ENCODE measurements at regions not wholly inside any gene's neighbourhood (a gene's known extent, or its start where the extent isn't known, plus 50 kb on each side); places are given as distances from the start of the nearest gene placed in this dataset.

- Histone ChIP-seq H3K36me3 (replicated peaks; ENCODE audit: insufficient read depth, low read length) (no peaks in the 10 kb centered on the region), H4K20me1 (ENCODE audit: insufficient read depth, low read length) (no peaks in the 10 kb centered on the region), H3K9me2 (replicated peaks; ENCODE audit: insufficient read depth, low read length) (no peaks in the 10 kb centered on the region), H3K27me3 (replicated peaks; ENCODE audit: insufficient read depth, low read length) (no peaks in the 10 kb centered on the region), H3K9ac (ENCODE audit: low read length) (no peak overlapping the region), H2AFZ (ENCODE audit: low read length) (no peak overlapping the region), H3K4me3 (ENCODE audit: low read length) (no peak overlapping the region), H3K27ac (ENCODE audit: low read length) (no peak overlapping the region), H3K4me1 (ENCODE audit: low read length) (0 out of 2 replicates have a peak, but pooled peaks cover 4% of the 10 kb centered on the region), H3F3A (ENCODE audit: insufficient read depth, low read length) (no peaks in the 10 kb centered on the region), H3K9me3 (replicated peaks; ENCODE audit: insufficient read depth, low read length) (no peaks in the 10 kb centered on the region), H3K79me2 (ENCODE audit: low read length) (no peaks in the 10 kb centered on the region), H3K4me2 (ENCODE audit: low read depth, low read length) (no peak overlapping the region)
- no peak for DNase-seq
- no peak for TF ChIP-seq EZH2phosphoT487 (IDR thresholded peaks at IDR 0.05; ENCODE audit: low read length)
- TF ChIP-seq EZH2 (optimal IDR thresholded peaks at IDR 0.05; ENCODE audit: low read depth, low read length): no peak
- TF ChIP-seq CTCF (IDR thresholded peaks at IDR 0.05; ENCODE audit: low read length): no peak
Measured at GRCh38 chr2:181745796-181746540, 65.7 kb upstream of the NEUROD1 start.

- 0 out of 2 replicates have a peak, but pooled peaks cover 4% of the 10 kb centered on the region for H3K4me1 ChIP-seq (ENCODE audit: low read length)
- H3K4me2 ChIP-seq (ENCODE audit: low read depth, low read length): no peak overlapping the region
- H3K36me3 ChIP-seq (replicated peaks; ENCODE audit: insufficient read depth, low read length): no peaks in the 10 kb centered on the region
- no peak overlapping the region for H3K9ac ChIP-seq (ENCODE audit: low read length)
- H2AFZ ChIP-seq (ENCODE audit: low read length): no peak overlapping the region
- H3F3A ChIP-seq (ENCODE audit: insufficient read depth, low read length): no peaks in the 10 kb centered on the region
- H3K79me2 ChIP-seq (ENCODE audit: low read length): no peaks in the 10 kb centered on the region
- H3K4me3 ChIP-seq (ENCODE audit: low read length): no peak overlapping the region
- no peak overlapping the region for H3K27ac ChIP-seq (ENCODE audit: low read length)
- H3K9me2 ChIP-seq (replicated peaks; ENCODE audit: insufficient read depth, low read length): no peaks in the 10 kb centered on the region
- DNase-seq: no peak
- TF ChIP-seq CTCF (IDR thresholded peaks at IDR 0.05; ENCODE audit: low read length): no peak
- no peak for TF ChIP-seq EZH2 (optimal IDR thresholded peaks at IDR 0.05; ENCODE audit: low read depth, low read length)
- no peak for TF ChIP-seq EZH2phosphoT487 (IDR thresholded peaks at IDR 0.05; ENCODE audit: low read length)
- H3K9me3 ChIP-seq (replicated peaks; ENCODE audit: insufficient read depth, low read length): no peaks in the 10 kb centered on the region
- no peaks in the 10 kb centered on the region for H4K20me1 ChIP-seq (ENCODE audit: insufficient read depth, low read length)
- no peaks in the 10 kb centered on the region for H3K27me3 ChIP-seq (replicated peaks; ENCODE audit: insufficient read depth, low read length)
Measured at GRCh38 chr2:181746844-181747243, 66.5 kb upstream of the NEUROD1 start.

- no peaks in the 10 kb centered on the region for H3K9me2 ChIP-seq (replicated peaks; ENCODE audit: insufficient read depth, low read length)
- H3K4me1 ChIP-seq (ENCODE audit: low read length): no peaks in the 10 kb centered on the region
- no peaks in the 10 kb centered on the region for H4K20me1 ChIP-seq (ENCODE audit: insufficient read depth, low read length)
- DNase-seq: no peak
- no peak overlapping the region for H3K9ac ChIP-seq (ENCODE audit: low read length)
- H3K4me3 ChIP-seq (ENCODE audit: low read length): no peak overlapping the region
- no peak overlapping the region for H3K4me2 ChIP-seq (ENCODE audit: low read depth, low read length)
- H3K9me3 ChIP-seq (replicated peaks; ENCODE audit: insufficient read depth, low read length): no peaks in the 10 kb centered on the region
- no peaks in the 10 kb centered on the region for H3F3A ChIP-seq (ENCODE audit: insufficient read depth, low read length)
- no peak overlapping the region for H2AFZ ChIP-seq (ENCODE audit: low read length)
- no peaks in the 10 kb centered on the region for H3K79me2 ChIP-seq (ENCODE audit: low read length)
- H3K27ac ChIP-seq (ENCODE audit: low read length): no peak overlapping the region
- no peaks in the 10 kb centered on the region for H3K27me3 ChIP-seq (replicated peaks; ENCODE audit: insufficient read depth, low read length)
- TF ChIP-seq EZH2 (optimal IDR thresholded peaks at IDR 0.05; ENCODE audit: low read depth, low read length): no peak
- TF ChIP-seq CTCF (IDR thresholded peaks at IDR 0.05; ENCODE audit: low read length): no peak
- no peak for TF ChIP-seq EZH2phosphoT487 (IDR thresholded peaks at IDR 0.05; ENCODE audit: low read length)
- H3K36me3 ChIP-seq (replicated peaks; ENCODE audit: insufficient read depth, low read length): no peaks in the 10 kb centered on the region
Measured at GRCh38 chr2:181750305-181750704, 70.0 kb upstream of the NEUROD1 start.
